Left ventricle myocardium inferior (tissue), 1 donor: ENCODE measurements at regions not wholly inside any gene's neighbourhood (a gene's known extent, or its start where the extent isn't known, plus 50 kb on each side); places are given as distances from the start of the nearest gene placed in this dataset.
"Not testable (repeated sequence)": the region's sequence is repeated elsewhere in the genome, so short reads cannot be mapped to it uniquely, and the experiment has no call there.

Experiments
- DNase-seq: peaks from one replicate; pipeline ENCODE4 v3.0.0-alpha.2; 2020
- H3K27ac ChIP-seq: fragments of 200-600 bp; replicated peaks from 2 replicates; pipeline ENCODE4 v1.8.0; 2021
- H3K27me3 ChIP-seq: fragments of 200-600 bp; 2 replicates; pipeline ENCODE4 v1.8.0; 2021; ENCODE audit warnings: low read depth
- H3K36me3 ChIP-seq: fragments of 200-600 bp; 2 replicates; pipeline ENCODE4 v1.8.0; 2021
- H3K4me1 ChIP-seq: fragments of 200-600 bp; 2 replicates; pipeline ENCODE4 v1.8.0; 2021
- H3K4me3 ChIP-seq: fragments of 200-600 bp; 2 replicates; pipeline ENCODE4 v1.8.0; 2021; ENCODE audit warnings: mild to moderate bottlenecking, moderate library complexity
- H3K9me3 ChIP-seq: fragments of 200-600 bp; replicated peaks from 2 replicates; pipeline ENCODE4 v1.8.0; 2021
- intact Hi-C: fragments of 100-400 bp; cut with micrococcal nuclease; formaldehyde crosslinking; loops from one replicate; pipeline ENCODE4 v1.11.0; 2022
- TF ChIP-seq, protein P1 (sequence below): fragments of 200-600 bp; IDR thresholded peaks from 2 replicates; pipeline ENCODE4 v1.8.0; 2021; ENCODE audit warnings: antibody characterized with exemption, mild to moderate bottlenecking, borderline replicate concordance
- donor health status: DM: no; HTN: yes; CAD: no; lungs with severe emphysema.

DNA sequence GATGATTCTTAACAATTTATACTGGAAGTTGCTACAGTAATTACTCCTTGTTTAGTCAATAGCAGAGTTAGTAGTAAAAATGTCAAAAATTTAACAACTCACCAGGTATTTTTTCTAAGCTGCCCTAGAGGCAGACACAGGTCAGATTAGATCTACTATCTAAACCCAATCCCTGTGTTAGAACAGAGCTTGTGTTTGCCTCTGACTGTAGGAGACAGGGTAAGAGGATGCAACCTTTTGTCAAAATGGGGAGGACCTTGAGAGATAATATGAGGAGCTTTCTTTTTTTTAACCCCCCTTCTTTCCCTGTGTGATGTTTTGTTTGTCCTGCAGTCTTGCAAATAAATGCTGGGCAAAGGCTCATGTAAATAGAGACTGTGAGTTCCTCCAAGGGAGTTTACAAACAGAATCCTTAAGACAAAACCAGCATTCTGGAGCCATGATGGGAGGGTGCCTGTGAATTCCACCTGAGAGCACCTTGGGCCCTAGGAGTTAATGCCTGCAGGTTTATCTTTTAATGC is 353.1 kb downstream of the GATA3 start:
- Histone ChIP-seq H3K9me3 (no peaks in the 10 kb centered on the region), H3K27ac (no peak overlapping the region), H3K36me3 (no peaks in the 10 kb centered on the region), H3K4me3 (no peak overlapping the region), H3K27me3 (no peaks in the 10 kb centered on the region), H3K4me1 (no peaks in the 10 kb centered on the region)
- no peak for DNase-seq
- intact Hi-C loops, result no loop called here
- TF ChIP-seq, protein P1, sequence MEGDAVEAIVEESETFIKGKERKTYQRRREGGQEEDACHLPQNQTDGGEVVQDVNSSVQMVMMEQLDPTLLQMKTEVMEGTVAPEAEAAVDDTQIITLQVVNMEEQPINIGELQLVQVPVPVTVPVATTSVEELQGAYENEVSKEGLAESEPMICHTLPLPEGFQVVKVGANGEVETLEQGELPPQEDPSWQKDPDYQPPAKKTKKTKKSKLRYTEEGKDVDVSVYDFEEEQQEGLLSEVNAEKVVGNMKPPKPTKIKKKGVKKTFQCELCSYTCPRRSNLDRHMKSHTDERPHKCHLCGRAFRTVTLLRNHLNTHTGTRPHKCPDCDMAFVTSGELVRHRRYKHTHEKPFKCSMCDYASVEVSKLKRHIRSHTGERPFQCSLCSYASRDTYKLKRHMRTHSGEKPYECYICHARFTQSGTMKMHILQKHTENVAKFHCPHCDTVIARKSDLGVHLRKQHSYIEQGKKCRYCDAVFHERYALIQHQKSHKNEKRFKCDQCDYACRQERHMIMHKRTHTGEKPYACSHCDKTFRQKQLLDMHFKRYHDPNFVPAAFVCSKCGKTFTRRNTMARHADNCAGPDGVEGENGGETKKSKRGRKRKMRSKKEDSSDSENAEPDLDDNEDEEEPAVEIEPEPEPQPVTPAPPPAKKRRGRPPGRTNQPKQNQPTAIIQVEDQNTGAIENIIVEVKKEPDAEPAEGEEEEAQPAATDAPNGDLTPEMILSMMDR, result no peak

DNA sequence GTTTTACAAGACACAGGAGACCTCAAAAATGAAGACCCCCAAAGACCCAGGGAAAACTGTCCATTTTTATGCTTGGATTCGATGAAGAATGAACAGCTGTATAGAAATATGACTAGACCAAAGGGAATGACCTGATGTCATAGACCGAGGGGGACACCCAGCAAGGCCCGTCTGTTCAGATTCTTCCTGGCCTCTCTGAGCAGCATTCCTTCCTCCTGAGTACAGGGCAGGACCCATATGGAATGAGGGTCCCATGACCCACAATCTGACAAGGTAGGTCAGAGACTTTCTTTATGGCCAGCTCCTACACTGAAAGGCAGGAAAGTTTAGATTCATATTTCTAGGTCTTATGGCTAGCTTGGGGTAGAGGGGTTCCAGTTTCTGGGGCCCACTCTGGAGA is 356.0 kb downstream of the GATA3 start:
- no peak overlapping the region for H3K27ac ChIP-seq
- peaks cover 8% of the 10 kb centered on the region for H3K9me3 ChIP-seq
- no peak overlapping the region for H3K4me3 ChIP-seq
- intact Hi-C loops, result no loop called here
- TF ChIP-seq, protein P1, result no peak
- no peaks in the 10 kb centered on the region for H3K27me3 ChIP-seq
- no peaks in the 10 kb centered on the region for H3K4me1 ChIP-seq
- DNase-seq, result no peak
- no peaks in the 10 kb centered on the region for H3K36me3 ChIP-seq

DNA sequence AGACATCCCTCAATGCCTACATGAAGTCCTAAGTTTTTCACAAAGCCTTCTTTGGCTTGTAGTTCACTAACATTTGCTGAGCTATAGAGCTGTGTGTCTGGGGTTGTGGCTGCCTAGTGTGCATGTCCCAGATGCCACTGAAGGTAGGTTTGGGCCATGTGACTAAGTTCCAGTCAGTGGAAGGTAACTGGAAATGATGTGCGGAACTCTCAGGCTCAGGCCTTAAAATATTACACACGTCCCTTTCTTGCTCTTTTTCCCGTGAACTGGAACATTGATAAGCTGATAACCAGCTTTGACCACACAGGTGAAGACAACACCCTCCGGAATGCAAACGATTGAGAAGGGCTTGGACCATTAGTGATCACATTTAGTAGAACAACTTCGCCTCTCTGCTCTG is 358.1 kb downstream of the GATA3 start:
- Histone ChIP-seq H3K4me1 (no peaks in the 10 kb centered on the region), H3K4me3 (no peak overlapping the region), H3K27ac (no peak overlapping the region), H3K9me3 (peaks cover 8% of the 10 kb centered on the region), H3K36me3 (no peaks in the 10 kb centered on the region), H3K27me3 (no peaks in the 10 kb centered on the region)
- TF ChIP-seq, protein P1, result no peak
- DNase-seq, result no peak
- intact Hi-C loops, result no loop called here

DNA sequence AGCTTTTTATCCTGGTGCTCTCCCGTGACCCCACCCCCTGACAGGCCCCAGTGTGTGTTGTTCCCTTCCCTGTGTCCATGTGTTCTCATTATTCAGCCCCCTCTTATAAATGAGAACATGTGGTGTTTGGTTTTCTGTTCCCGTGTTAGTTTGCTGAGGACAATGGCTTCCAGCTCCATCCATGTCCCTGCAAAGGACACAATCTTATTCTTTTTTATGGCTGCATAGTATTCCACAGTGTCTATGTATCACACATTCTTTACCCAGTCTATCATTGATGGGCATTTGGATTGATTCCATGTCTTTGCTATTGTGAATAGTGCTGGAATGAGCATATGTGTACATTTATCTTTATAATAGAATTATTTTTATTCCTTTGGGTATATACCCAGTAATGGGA is 360.5 kb downstream of the GATA3 start:
- intact Hi-C loops, DNase-seq, H3K9me3 ChIP-seq, H3K27me3 ChIP-seq, H3K36me3 ChIP-seq, H3K4me1 ChIP-seq, H3K27ac ChIP-seq, H3K4me3 ChIP-seq: not testable (repeated sequence)

DNA sequence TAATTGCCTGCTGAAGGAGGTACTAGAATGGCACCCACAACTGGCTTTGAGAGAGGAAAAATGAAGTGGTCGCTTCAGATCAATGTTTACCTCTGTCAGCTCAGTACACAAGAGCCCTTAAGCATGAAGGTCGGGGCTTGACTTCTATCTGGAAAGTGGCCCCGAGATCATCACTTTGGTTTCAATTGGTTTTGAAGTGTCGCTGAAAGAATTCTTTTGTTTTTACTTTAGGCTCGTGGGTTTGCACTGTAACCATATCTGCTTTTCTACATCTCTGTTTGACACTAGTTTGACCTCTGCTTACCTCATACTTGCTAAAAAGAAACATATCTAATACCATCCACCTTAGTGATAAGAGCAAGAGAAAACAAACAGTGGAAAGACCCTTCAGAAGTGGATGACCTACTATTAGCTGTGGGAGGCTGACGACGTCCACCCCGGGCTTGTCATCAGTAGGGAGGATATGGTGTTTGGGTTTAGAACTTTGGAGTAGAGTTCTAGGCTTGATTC is 361.8 kb downstream of the GATA3 start:
- no peaks in the 10 kb centered on the region for H3K4me1 ChIP-seq
- no peaks in the 10 kb centered on the region for H3K27me3 ChIP-seq
- no peak overlapping the region for H3K27ac ChIP-seq
- H3K4me3 ChIP-seq, result no peak overlapping the region
- peaks cover 8% of the 10 kb centered on the region for H3K9me3 ChIP-seq
- intact Hi-C loops, result no loop called here
- no peak for DNase-seq
- H3K36me3 ChIP-seq, result no peaks in the 10 kb centered on the region
- TF ChIP-seq, protein P1, result no peak

DNA sequence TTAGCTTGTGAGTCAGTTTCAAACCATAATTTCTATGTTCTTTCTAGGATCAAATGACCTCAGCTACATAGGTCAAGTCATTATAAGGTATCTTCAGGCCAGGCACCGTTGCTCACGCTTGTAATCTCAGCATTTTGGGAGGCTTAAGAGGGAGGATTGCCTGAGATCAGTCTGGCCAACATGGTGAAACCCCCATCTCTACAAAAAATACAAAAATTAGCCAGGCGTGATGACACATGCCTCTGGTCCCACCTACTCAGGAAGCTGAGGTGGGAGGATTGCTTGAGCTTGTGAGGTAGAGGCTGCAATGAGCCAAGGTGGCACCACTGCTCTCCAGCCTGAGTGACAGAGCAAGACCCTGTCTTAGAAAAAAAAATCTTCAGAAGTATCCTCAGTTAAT is 362.3 kb downstream of the GATA3 start:
- Histone ChIP-seq H3K27ac (no peak overlapping the region), H3K36me3 (no peaks in the 10 kb centered on the region), H3K27me3 (no peaks in the 10 kb centered on the region), H3K4me3 (no peak overlapping the region), H3K4me1 (no peaks in the 10 kb centered on the region), H3K9me3 (peaks cover 8% of the 10 kb centered on the region)
- no peak for DNase-seq
- TF ChIP-seq, protein P1, result no peak
- intact Hi-C loops, result no loop called here
